ENCODE measurements at regions not wholly inside any gene's neighbourhood (a gene's known extent, or its start where the extent isn't known, plus 50 kb on each side); places are given as distances from the start of the nearest gene placed in this dataset.
A peak's percentile ranks its signal among the peaks of the same experiment; 100 is the strongest.

DNA sequence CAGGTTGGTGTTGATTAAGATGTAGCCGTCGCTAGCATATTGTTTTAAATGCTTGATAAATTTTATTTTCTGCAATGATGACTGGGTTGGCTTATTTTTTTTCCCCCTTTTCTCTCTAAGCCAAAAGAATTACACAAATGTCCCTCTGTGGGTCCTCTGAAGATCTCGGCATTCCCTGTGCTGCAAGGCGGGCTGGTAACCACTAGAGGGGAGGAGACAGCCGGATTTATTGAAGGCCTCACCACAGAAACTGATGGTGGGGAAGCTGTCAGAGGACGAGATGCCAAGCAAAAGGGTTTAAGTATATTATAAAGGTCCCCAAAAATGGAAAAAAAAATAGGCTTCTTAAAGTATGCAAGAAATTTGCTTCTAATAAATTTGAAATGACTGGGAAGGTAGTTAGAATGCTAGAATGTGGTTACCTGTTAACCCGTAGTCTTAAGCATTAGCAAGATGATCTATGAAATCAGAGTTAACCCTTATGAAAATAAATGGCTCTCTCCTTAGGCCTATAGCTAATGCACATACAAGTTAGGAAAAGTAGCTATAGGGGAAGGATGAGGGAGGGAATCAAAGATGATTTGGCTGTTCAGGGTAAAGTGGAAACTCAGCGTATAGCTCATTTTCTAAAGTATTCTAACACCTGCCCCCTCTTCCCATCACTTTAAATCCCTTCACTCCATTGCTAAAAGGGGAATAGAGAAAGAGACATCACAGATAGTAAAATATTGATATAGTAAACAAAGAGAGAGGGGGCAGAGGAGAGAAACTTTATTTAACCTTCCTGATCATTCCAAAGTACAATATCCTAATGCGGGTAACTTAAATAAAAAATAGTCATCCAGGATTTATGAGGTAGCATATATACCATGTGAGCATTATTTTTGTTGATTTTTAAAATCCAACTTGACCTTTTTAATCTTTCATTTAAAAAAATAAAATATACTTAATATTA is 894.5 kb upstream of the POU3F3 start:
- Mint-ChIP-seq H3K27me3 (ENCODE audit: insufficient read depth, unreplicated experiment) (peaks cover 79% of the 10 kb centered on the region), H3K4me1 (ENCODE audit: insufficient read depth, unreplicated experiment) (no peaks in the 10 kb centered on the region), H3K4me3 (ENCODE audit: unreplicated experiment) (no peak overlapping the region), H3K36me3 (ENCODE audit: insufficient read depth, unreplicated experiment) (no peaks in the 10 kb centered on the region), H3K27ac (ENCODE audit: low read depth, unreplicated experiment) (no peak overlapping the region), H3K9me3 (ENCODE audit: unreplicated experiment) (no peaks in the 10 kb centered on the region)
- ChIA-PET CTCF (interaction anchor here (0.6 to 3.0 kb wide), 46 partner anchors 10 to 1169 kb away, joined by 3 to 47 read pairs (median 4); no protein-coding TSS in a partner anchor), POLR2A (interaction anchor here (0.7 to 1.0 kb wide), 3 partner anchors 12 to 890 kb away, joined by 3 to 4 read pairs (median 3); no protein-coding TSS in a partner anchor)
- no TSS peak for BruUV-seq (replicated peaks)
- intact Hi-C loops (cut with micrococcal nuclease), result loop anchor here (1.0 to 10.0 kb wide), 5 partner anchors 205 to 985 kb away; no protein-coding TSS in a partner anchor
- TF ChIP-seq, protein P1, sequence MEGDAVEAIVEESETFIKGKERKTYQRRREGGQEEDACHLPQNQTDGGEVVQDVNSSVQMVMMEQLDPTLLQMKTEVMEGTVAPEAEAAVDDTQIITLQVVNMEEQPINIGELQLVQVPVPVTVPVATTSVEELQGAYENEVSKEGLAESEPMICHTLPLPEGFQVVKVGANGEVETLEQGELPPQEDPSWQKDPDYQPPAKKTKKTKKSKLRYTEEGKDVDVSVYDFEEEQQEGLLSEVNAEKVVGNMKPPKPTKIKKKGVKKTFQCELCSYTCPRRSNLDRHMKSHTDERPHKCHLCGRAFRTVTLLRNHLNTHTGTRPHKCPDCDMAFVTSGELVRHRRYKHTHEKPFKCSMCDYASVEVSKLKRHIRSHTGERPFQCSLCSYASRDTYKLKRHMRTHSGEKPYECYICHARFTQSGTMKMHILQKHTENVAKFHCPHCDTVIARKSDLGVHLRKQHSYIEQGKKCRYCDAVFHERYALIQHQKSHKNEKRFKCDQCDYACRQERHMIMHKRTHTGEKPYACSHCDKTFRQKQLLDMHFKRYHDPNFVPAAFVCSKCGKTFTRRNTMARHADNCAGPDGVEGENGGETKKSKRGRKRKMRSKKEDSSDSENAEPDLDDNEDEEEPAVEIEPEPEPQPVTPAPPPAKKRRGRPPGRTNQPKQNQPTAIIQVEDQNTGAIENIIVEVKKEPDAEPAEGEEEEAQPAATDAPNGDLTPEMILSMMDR (IDR thresholded peaks at IDR 0.05; ENCODE audit: unreplicated experiment), result peak; percentile 65
- peak; percentile 50 for DNase-seq (ENCODE audit: unreplicated experiment)

DNA sequence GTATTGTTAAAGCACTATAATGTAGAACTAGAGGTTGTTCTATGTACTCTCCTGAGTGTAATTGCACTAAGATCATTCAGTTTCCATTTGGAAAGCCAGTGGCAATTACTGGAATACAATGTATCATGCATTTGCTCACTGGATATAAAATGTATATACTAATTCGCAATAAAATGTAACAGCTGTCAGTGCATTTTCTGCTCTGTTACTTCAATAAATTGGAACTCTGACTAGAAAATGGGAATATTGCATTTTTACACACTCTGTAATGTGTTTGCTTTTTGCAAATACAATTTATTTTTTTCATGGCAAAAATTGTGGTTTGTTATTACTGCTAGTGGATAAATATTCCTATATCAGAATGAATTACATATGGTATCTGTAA is 893.8 kb upstream of the POU3F3 start:
- Mint-ChIP-seq H3K27ac (ENCODE audit: low read depth, unreplicated experiment) (no peak overlapping the region), H3K4me1 (ENCODE audit: insufficient read depth, unreplicated experiment) (no peaks in the 10 kb centered on the region), H3K9me3 (ENCODE audit: unreplicated experiment) (no peaks in the 10 kb centered on the region), H3K36me3 (ENCODE audit: insufficient read depth, unreplicated experiment) (no peaks in the 10 kb centered on the region), H3K27me3 (ENCODE audit: insufficient read depth, unreplicated experiment) (peaks cover 80% of the 10 kb centered on the region), H3K4me3 (ENCODE audit: unreplicated experiment) (no peak overlapping the region)
- intact Hi-C loops (cut with micrococcal nuclease), result no loop called here
- DNase-seq (ENCODE audit: unreplicated experiment), result no peak
- BruUV-seq (replicated peaks), result no TSS peak
- CTCF ChIA-PET, result interaction anchor here (0.6 to 3.0 kb wide), 22 partner anchors 10 to 1055 kb away, joined by 3 to 47 read pairs (median 4); no protein-coding TSS in a partner anchor
- POLR2A ChIA-PET, result interaction anchor here (0.8 kb wide), 1 partner anchor 92 kb away, joined by 3 read pairs; no protein-coding TSS in a partner anchor
- TF ChIP-seq, protein P1 (IDR thresholded peaks at IDR 0.05; ENCODE audit: unreplicated experiment), result no peak

- BruUV-seq (replicated peaks), result no TSS peak
- TF ChIP-seq, protein P1 (IDR thresholded peaks at IDR 0.05; ENCODE audit: unreplicated experiment), result no peak
- Mint-ChIP-seq H3K4me3 (ENCODE audit: unreplicated experiment) (no peak overlapping the region), H3K27ac (ENCODE audit: low read depth, unreplicated experiment) (no peak overlapping the region), H3K4me1 (ENCODE audit: insufficient read depth, unreplicated experiment) (no peaks in the 10 kb centered on the region), H3K27me3 (ENCODE audit: insufficient read depth, unreplicated experiment) (peaks cover 77% of the 10 kb centered on the region), H3K36me3 (ENCODE audit: insufficient read depth, unreplicated experiment) (no peaks in the 10 kb centered on the region), H3K9me3 (ENCODE audit: unreplicated experiment) (no peaks in the 10 kb centered on the region)
- no peak for DNase-seq (ENCODE audit: unreplicated experiment)
- intact Hi-C loops (cut with micrococcal nuclease), result no loop called here
- ChIA-PET POLR2A (interaction anchor here (0.6 kb wide), 1 partner anchor 635 kb away, joined by 3 read pairs; no protein-coding TSS in a partner anchor), CTCF (interaction anchor here (0.6 to 3.0 kb wide), 4 partner anchors 436 to 983 kb away, joined by 3 to 47 read pairs (median 4); no protein-coding TSS in a partner anchor)
These were observed 893.0 kb upstream of the POU3F3 start for GRCh38 chr2:103960951-103961350.

DNA sequence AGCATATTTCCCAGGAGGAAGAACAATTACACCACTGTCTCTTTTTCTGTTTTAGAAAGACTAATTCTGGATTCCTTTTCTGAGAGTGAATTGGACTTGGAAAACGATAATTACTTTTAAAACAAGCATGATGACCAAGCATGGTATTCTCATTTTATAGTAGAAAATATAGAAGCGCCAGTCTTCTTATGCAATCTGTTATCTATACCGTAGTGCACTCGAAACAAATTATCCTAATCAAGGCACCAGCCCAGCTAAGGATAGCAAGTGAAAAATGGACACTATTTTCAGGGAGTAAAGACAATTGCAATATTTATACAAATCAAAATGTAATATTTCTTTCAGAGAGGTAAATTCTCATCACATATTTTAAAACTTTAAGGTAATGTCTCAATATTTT is 892.1 kb upstream of the POU3F3 start:
- no TSS peak for BruUV-seq (replicated peaks)
- POLR2A ChIA-PET, result interaction anchor here (0.6 kb wide), 1 partner anchor 636 kb away, joined by 3 read pairs; no protein-coding TSS in a partner anchor
- TF ChIP-seq, protein P1 (IDR thresholded peaks at IDR 0.05; ENCODE audit: unreplicated experiment), result no peak

More for the DNA sequence above, 892.1 kb upstream of the POU3F3 start:
- intact Hi-C loops (cut with micrococcal nuclease), result no loop called here
- Mint-ChIP-seq H3K27ac (ENCODE audit: low read depth, unreplicated experiment) (no peak overlapping the region), H3K9me3 (ENCODE audit: unreplicated experiment) (no peaks in the 10 kb centered on the region), H3K27me3 (ENCODE audit: insufficient read depth, unreplicated experiment) (peaks cover 69% of the 10 kb centered on the region), H3K4me1 (ENCODE audit: insufficient read depth, unreplicated experiment) (no peaks in the 10 kb centered on the region), H3K4me3 (ENCODE audit: unreplicated experiment) (no peak overlapping the region), H3K36me3 (ENCODE audit: insufficient read depth, unreplicated experiment) (no peaks in the 10 kb centered on the region)
- CTCF ChIA-PET, result no interaction called here
- no peak for DNase-seq (ENCODE audit: unreplicated experiment)
